Osteocyte (in vitro differentiated cells): ENCODE measurements at regions not wholly inside any gene's neighbourhood (a gene's known extent, or its start where the extent isn't known, plus 50 kb on each side); places are given as distances from the start of the nearest gene placed in this dataset.

Experiments
- DNase-seq: peaks from one replicate; pipeline ENCODE4 v3.0.0; 2021; ENCODE audit warnings: mixed read lengths; ENCODE audit not compliant: unreplicated experiment; ENCODE audit errors: extremely low spot score
- H3K27ac Mint-ChIP-seq: one replicate; pipeline ENCODE4 v1.8.0; 2021; ENCODE audit warnings: mild to moderate bottlenecking, mixed read lengths; ENCODE audit not compliant: unreplicated experiment
- H3K27me3 Mint-ChIP-seq: one replicate; pipeline ENCODE4 v1.8.0; 2021; ENCODE audit warnings: mixed read lengths; ENCODE audit not compliant: unreplicated experiment
- H3K36me3 Mint-ChIP-seq: one replicate; pipeline ENCODE4 v1.8.0; 2021; ENCODE audit warnings: mixed read lengths; ENCODE audit not compliant: unreplicated experiment
- H3K4me1 Mint-ChIP-seq: one replicate; pipeline ENCODE4 v1.8.0; 2021; ENCODE audit warnings: mixed read lengths; ENCODE audit not compliant: unreplicated experiment
- H3K4me3 Mint-ChIP-seq: one replicate; pipeline ENCODE4 v1.8.0; 2021; ENCODE audit warnings: mild to moderate bottlenecking, moderate library complexity, mixed read lengths; ENCODE audit not compliant: unreplicated experiment
- H3K9me3 Mint-ChIP-seq: one replicate; pipeline ENCODE4 v1.8.0; 2021; ENCODE audit warnings: mixed read lengths; ENCODE audit not compliant: unreplicated experiment
- CTCF ChIP-seq: fragments of 200-600 bp; sonication (generic); IDR thresholded peaks from 2 replicates; pipeline ENCODE4 v1.5.0; 2021; ENCODE audit warnings: antibody characterized with exemption, mild to moderate bottlenecking, moderate library complexity

GRCh38 chr5:15142458-15142857 lies 270.9 kb upstream of the ANKH start:
- H3K4me1 Mint-ChIP-seq, result no peaks in the 10 kb centered on the region
- no peak overlapping the region for H3K27ac Mint-ChIP-seq
- H3K36me3 Mint-ChIP-seq, result no peaks in the 10 kb centered on the region
- no peak overlapping the region for H3K4me3 Mint-ChIP-seq
- peaks cover 61% of the 10 kb centered on the region for H3K27me3 Mint-ChIP-seq
- TF ChIP-seq CTCF, result no peak
- DNase-seq, result no peak
- H3K9me3 Mint-ChIP-seq, result no peaks in the 10 kb centered on the region

GRCh38 chr5:15137414-15137813 lies 265.8 kb upstream of the ANKH start:
- Mint-ChIP-seq H3K36me3 (no peaks in the 10 kb centered on the region), H3K4me3 (no peak overlapping the region), H3K27ac (no peak overlapping the region), H3K27me3 (peaks cover 40% of the 10 kb centered on the region), H3K4me1 (no peaks in the 10 kb centered on the region), H3K9me3 (no peaks in the 10 kb centered on the region)
- no peak for TF ChIP-seq CTCF
- DNase-seq, result no peak

GRCh38 chr5:15135661-15136060 lies 264.1 kb upstream of the ANKH start:
- H3K4me1 Mint-ChIP-seq, result no peaks in the 10 kb centered on the region
- no peak for DNase-seq
- no peak for TF ChIP-seq CTCF

GRCh38 chr5:15133456-15133965 lies 261.9 kb upstream of the ANKH start:
- Mint-ChIP-seq H3K27me3 (peaks cover 18% of the 10 kb centered on the region), H3K4me3 (no peak overlapping the region), H3K36me3 (no peaks in the 10 kb centered on the region), H3K4me1 (no peaks in the 10 kb centered on the region), H3K9me3 (peaks cover 9% of the 10 kb centered on the region), H3K27ac (no peak overlapping the region)
- DNase-seq, result no peak
- no peak for TF ChIP-seq CTCF

More at GRCh38 chr5:15135661-15136060, 264.1 kb upstream of the ANKH start:
- H3K27ac Mint-ChIP-seq, result no peak overlapping the region
- no peak overlapping the region for H3K4me3 Mint-ChIP-seq
- peaks cover 32% of the 10 kb centered on the region for H3K27me3 Mint-ChIP-seq
- no peaks in the 10 kb centered on the region for H3K36me3 Mint-ChIP-seq
- no peaks in the 10 kb centered on the region for H3K9me3 Mint-ChIP-seq

- Mint-ChIP-seq H3K4me3 (no peak overlapping the region), H3K4me1 (no peaks in the 10 kb centered on the region), H3K36me3 (no peaks in the 10 kb centered on the region), H3K27ac (no peak overlapping the region), H3K27me3 (peaks cover 14% of the 10 kb centered on the region), H3K9me3 (peaks cover 9% of the 10 kb centered on the region)
- no peak for TF ChIP-seq CTCF
- no peak for DNase-seq
These were observed 261.3 kb upstream of the ANKH start for GRCh38 chr5:15132816-15133405.
